IMR-90 (cell line): ENCODE measurements at regions not wholly inside any gene's neighbourhood (a gene's known extent, or its start where the extent isn't known, plus 50 kb on each side); places are given as distances from the start of the nearest gene placed in this dataset.

ENCODE experiments used
- ATAC-seq: fragments of 200-7000 bp; cut with Tn5 transposase; 2 replicates; pipeline ENCODE4 v1.9.1; 2020; ENCODE audit warnings: low read depth, mild to moderate bottlenecking, moderate library complexity
- BruUV-seq: library from RNA; stranded (reverse); fragments of 400-500 nt; replicated peaks from 2 replicates; lab custom pipeline; 2021; lab: Mats Ljungman, UMichigan
- CTCF ChIA-PET: fragments of 300-600 bp; formaldehyde crosslinking; extraction: SDS; loops from one replicate; lab custom pipeline; 2021; ENCODE audit warnings: antibody characterized with exemption; lab: Yijun Ruan, JAX
- POLR2A ChIA-PET: fragments of 300-600 bp; sonication (Branson Sonifier 250); formaldehyde crosslinking; loops from one replicate; lab custom pipeline; 2022; ENCODE audit warnings: antibody characterized with exemption; ENCODE audit not compliant: unreplicated experiment; lab: Charles Lee
- DNase-seq: peaks from one replicate; pipeline ENCODE4 v3.0.0; 2013
- H2AFZ ChIP-seq: replicated peaks from 2 replicates; pipeline ENCODE3; 2013; ENCODE audit warnings: low read length, mild to moderate bottlenecking; ENCODE audit not compliant: poor library complexity
- H2AK5ac ChIP-seq: 2 replicates; pipeline ENCODE4 v1.6.1; 2013; ENCODE audit warnings: low read depth, low read length, inconsistent platforms
- H2AK9ac ChIP-seq: replicated peaks from 2 replicates; pipeline ENCODE3; 2013; ENCODE audit warnings: mild to moderate bottlenecking, low read depth, low read length, moderate library complexity; ENCODE audit not compliant: poor library complexity
- H2BK120ac ChIP-seq: 2 replicates; pipeline ENCODE4 v1.6.1; 2013; ENCODE audit warnings: low read depth, low read length, inconsistent platforms
- H2BK15ac ChIP-seq: 3 replicates; pipeline ENCODE4 v1.6.1; 2013; ENCODE audit warnings: low read depth, low read length, inconsistent platforms
- H2BK20ac ChIP-seq: 2 replicates; pipeline ENCODE4 v1.6.1; 2013; ENCODE audit warnings: low read depth, mild to moderate bottlenecking, inconsistent platforms, low read length, moderate library complexity
- H2BK5ac ChIP-seq: 2 replicates; pipeline ENCODE4 v1.6.1; 2013; ENCODE audit warnings: mild to moderate bottlenecking, low read depth, low read length, inconsistent platforms; ENCODE audit not compliant: poor library complexity, severe bottlenecking
- H3K14ac ChIP-seq: replicated peaks from 2 replicates; pipeline ENCODE4 v1.6.1; 2013; ENCODE audit warnings: low read depth, low read length, inconsistent platforms
- H3K18ac ChIP-seq: 2 replicates; pipeline ENCODE4 v1.6.1; 2013; ENCODE audit warnings: low read depth, low read length, control low read depth
- H3K23ac ChIP-seq: 2 replicates; pipeline ENCODE4 v1.6.1; 2013; ENCODE audit warnings: low read depth, low read length, inconsistent platforms
- H3K27ac ChIP-seq: 2 replicates; pipeline ENCODE4 v1.5.1; 2013; ENCODE audit warnings: mild to moderate bottlenecking, control low read depth, low read length; ENCODE audit not compliant: insufficient read depth
- H3K27me3 ChIP-seq: 2 replicates; pipeline ENCODE4 v1.6.1; 2013; ENCODE audit warnings: low read length; ENCODE audit not compliant: control insufficient read depth, insufficient read depth
- H3K36me3 ChIP-seq: 2 replicates; pipeline ENCODE4 v1.6.1; 2013; ENCODE audit warnings: low read length, mixed read lengths; ENCODE audit not compliant: control insufficient read depth, insufficient read depth
- H3K4ac ChIP-seq: 2 replicates; pipeline ENCODE4 v1.6.1; 2013; ENCODE audit warnings: low read depth, low read length, inconsistent platforms
- H3K4me1 ChIP-seq: 2 replicates; pipeline ENCODE4 v1.6.1; 2013; ENCODE audit warnings: low read length, mixed read lengths; ENCODE audit not compliant: control insufficient read depth, insufficient read depth
- H3K4me2 ChIP-seq: 2 replicates; pipeline ENCODE4 v1.6.1; 2013; ENCODE audit warnings: low read depth, mild to moderate bottlenecking, control low read depth, low read length, moderate library complexity
- H3K4me3 ChIP-seq: 2 replicates; pipeline ENCODE4 v1.5.1; 2013; ENCODE audit warnings: low read depth, mild to moderate bottlenecking, control low read depth, low read length, moderate library complexity; ENCODE audit not compliant: insufficient read depth
- H3K56ac ChIP-seq: 2 replicates; pipeline ENCODE4 v1.6.1; 2013; ENCODE audit warnings: low read length, inconsistent platforms; ENCODE audit not compliant: insufficient read depth; ENCODE audit errors: extremely low read depth
- H3K79me1 ChIP-seq, 2 experiments: 2 replicates each; pipeline ENCODE4 v1.6.1; 2013; ENCODE audit warnings: low read length in 2 of 2, inconsistent platforms in 1 of 2, low read depth in 1 of 2
- H3K9ac ChIP-seq: 2 replicates; pipeline ENCODE4 v1.6.1; 2013; ENCODE audit warnings: low read depth, low read length, control low read depth
- H3K9me1 ChIP-seq: 2 replicates; pipeline ENCODE4 v1.6.1; 2013; ENCODE audit warnings: low read length, inconsistent platforms; ENCODE audit not compliant: insufficient read depth
- H3K9me3 ChIP-seq: 2 replicates; pipeline ENCODE4 v1.6.1; 2013; ENCODE audit warnings: low read length; ENCODE audit not compliant: control insufficient read depth, insufficient read depth
- H4K20me1 ChIP-seq: 2 replicates; pipeline ENCODE4 v1.6.1; 2013; ENCODE audit warnings: low read length, inconsistent platforms; ENCODE audit not compliant: insufficient read depth
- H4K5ac ChIP-seq: 2 replicates; pipeline ENCODE4 v1.6.1; 2013; ENCODE audit warnings: mild to moderate bottlenecking, low read depth, low read length, control low read depth
- H4K8ac ChIP-seq, 2 experiments: 2 replicates each; pipeline ENCODE4 v1.6.1; 2013; ENCODE audit warnings: low read depth in 2 of 2, low read length in 2 of 2, control low read depth in 1 of 2, inconsistent platforms in 1 of 2
- H4K91ac ChIP-seq: 2 replicates; pipeline ENCODE4 v1.6.1; 2013; ENCODE audit warnings: low read depth, low read length, inconsistent platforms; ENCODE audit not compliant: insufficient read depth
- BHLHE40 ChIP-seq: fragments of 150-350 bp; IDR thresholded peaks from 2 replicates; pipeline ENCODE4 v1.6.1; 2016; ENCODE audit warnings: mild to moderate bottlenecking, low read depth, low read length
- CHD1 ChIP-seq: IDR thresholded peaks from 2 replicates; pipeline ENCODE4 v1.6.1; 2012; ENCODE audit warnings: low read depth, low read length, improper control_type of control experiment
- CTCF ChIP-seq: conservative IDR thresholded peaks from 2 replicates; pipeline ENCODE4 v1.5.1; 2012; ENCODE audit warnings: mild to moderate bottlenecking, low read depth, low read length, improper control_type of control experiment
- ELK1 ChIP-seq: fragments of 150-350 bp; IDR thresholded peaks from 2 replicates; pipeline ENCODE4 v1.6.1; 2016; ENCODE audit warnings: low read depth, mild to moderate bottlenecking, low read length, moderate library complexity, borderline replicate concordance
- FOS ChIP-seq: fragments of 150-350 bp; IDR thresholded peaks from 2 replicates; pipeline ENCODE4 v1.6.1; 2016; ENCODE audit warnings: low read depth, low read length
- MAFK ChIP-seq: IDR thresholded peaks from 2 replicates; pipeline ENCODE4 v1.6.1; 2012; ENCODE audit warnings: low read depth, low read length, improper control_type of control experiment
- MAZ ChIP-seq: IDR thresholded peaks from 2 replicates; pipeline ENCODE4 v1.6.1; 2012; ENCODE audit warnings: low read depth, mild to moderate bottlenecking, low read length, improper control_type of control experiment, moderate library complexity, borderline replicate concordance
- NFE2L2 ChIP-seq: fragments of 150-350 bp; IDR thresholded peaks from 2 replicates; pipeline ENCODE4 v1.6.1; 2016; ENCODE audit warnings: low read depth, mild to moderate bottlenecking, low read length
- POLR2A ChIP-seq: IDR thresholded peaks from 2 replicates; pipeline ENCODE4 v1.6.1; 2012; ENCODE audit warnings: mild to moderate bottlenecking, low read depth, low read length
- RAD21 ChIP-seq: IDR thresholded peaks from 2 replicates; pipeline ENCODE4 v1.6.1; 2012; ENCODE audit warnings: low read length, improper control_type of control experiment
- RCOR1 ChIP-seq: IDR thresholded peaks from 2 replicates; pipeline ENCODE4 v1.6.1; 2012; ENCODE audit warnings: mild to moderate bottlenecking, low read length, improper control_type of control experiment; ENCODE audit not compliant: insufficient replicate concordance
- RFX5 ChIP-seq: IDR thresholded peaks from 2 replicates; pipeline ENCODE4 v1.8.0; 2012; ENCODE audit warnings: low read depth, mild to moderate bottlenecking, low read length, moderate library complexity
- SMC3 ChIP-seq: fragments of 150-350 bp; IDR thresholded peaks from 2 replicates; pipeline ENCODE4 v1.6.1; 2016; ENCODE audit warnings: low read depth, mild to moderate bottlenecking, antibody characterized with exemption, low read length, moderate library complexity
- USF2 ChIP-seq: fragments of 150-350 bp; IDR thresholded peaks from 2 replicates; pipeline ENCODE4 v1.6.1; 2017; ENCODE audit warnings: mild to moderate bottlenecking, antibody characterized with exemption, low read length, low read depth
- WGBS, 2 experiments: methylation state at CpG; one replicate each; pipeline versions ENCODE4 v1.1.5 to v1.1.7; 2013; ENCODE audit warnings: missing lambda C conversion rate in 2 of 2; ENCODE audit not compliant: insufficient read length in 1 of 2; ENCODE audit errors: extremely low coverage in 2 of 2; 5-methylcytosine and 5-hydroxymethylcytosine counted together
- dilution Hi-C: fragments of 300-500 bp; cut with HindIII; formaldehyde crosslinking; loops from one replicate; pipeline ENCODE4 v1.14.3; 2018; ENCODE audit warnings: low sequenced_read_pairs; ENCODE audit not compliant: unreplicated experiment
- in situ Hi-C: fragments of 300-500 bp; cut with MboI; formaldehyde crosslinking; loops from 3 replicates; pipeline ENCODE4 v1.14.3; 2019; ENCODE audit warnings: low sequenced_read_pairs, inconsistent platforms, mixed read lengths
- intact Hi-C: fragments of 100-400 bp; cut with micrococcal nuclease; formaldehyde crosslinking; loops from 2 replicates; pipeline ENCODE4 v1.10.0; 2022

- dilution Hi-C loops (no loop called here), in situ Hi-C loops (no loop called here), intact Hi-C loops (no loop called here)
- Histone ChIP-seq H3K4me2 (no peak overlapping the region), H3K14ac (no peak overlapping the region), H4K20me1 (no peaks in the 10 kb centered on the region), H2BK20ac (no peak overlapping the region), H3K9ac (no peak overlapping the region), H3K79me1 (no peaks in the 10 kb centered on the region), H3K4me3 (no peak overlapping the region), H3K36me3 (no peaks in the 10 kb centered on the region), H2AK9ac (no peak overlapping the region), H3K23ac (no peak overlapping the region), H3K56ac (no peak overlapping the region), H2AK5ac (no peak overlapping the region), H3K4me1 (no peaks in the 10 kb centered on the region), H3K18ac (no peak overlapping the region), H3K9me3 (peaks cover 4% of the 10 kb centered on the region), H3K4ac (no peak overlapping the region), H2BK5ac (no peak overlapping the region), H4K91ac (no peak overlapping the region), H2BK120ac (no peak overlapping the region), H4K5ac (no peak overlapping the region), H2AFZ (no peak overlapping the region), H3K27ac (no peak overlapping the region), H4K8ac (no peak overlapping the region), H2BK15ac (no peak overlapping the region), H3K27me3 (no peaks in the 10 kb centered on the region), H3K9me1 (no peaks in the 10 kb centered on the region)
- POLR2A ChIA-PET: no interaction called here
- ATAC-seq: no peak
- BruUV-seq: no TSS peak
- TF ChIP-seq NFE2L2 (no peak), RFX5 (no peak), USF2 (no peak), ELK1 (no peak), FOS (no peak), CTCF (no peak), MAFK (no peak), SMC3 (no peak), MAZ (no peak), BHLHE40 (no peak), CHD1 (no peak), POLR2A (no peak), RCOR1 (no peak), RAD21 (no peak)
- no peak for DNase-seq
- WGBS, 2 experiments: no CpG with 5 or more reads among the region's 1 CpG
- CTCF ChIA-PET: no interaction called here
Measured at GRCh38 chr11:21968702-21969101, 224.2 kb upstream of the ANO5 start.
